Activated CD4-positive, alpha-beta T cell treated with anti-CD3 and anti-CD28 coated beads, Interleukin-2, amount 50 U/mL, for 48 hours (primary cell): ENCODE measurements at regions not wholly inside any gene's neighbourhood (a gene's known extent, or its start where the extent isn't known, plus 50 kb on each side); places are given as distances from the start of the nearest gene placed in this dataset.

ENCODE experiments used
- DNase-seq, 2 experiments: peaks; one replicate each; pipeline ENCODE4 v3.0.0-alpha.2; 2020

- no peak for DNase-seq
Measured at GRCh38 chrY:21175505-21175904, 335.6 kb upstream of the RBMY1B start.

- no peak for DNase-seq
Measured at GRCh38 chrY:21177306-21177800, 333.8 kb upstream of the RBMY1B start.

GRCh38 chrY:21178281-21178680 lies 332.9 kb upstream of the RBMY1B start:
- no peak for DNase-seq

DNA sequence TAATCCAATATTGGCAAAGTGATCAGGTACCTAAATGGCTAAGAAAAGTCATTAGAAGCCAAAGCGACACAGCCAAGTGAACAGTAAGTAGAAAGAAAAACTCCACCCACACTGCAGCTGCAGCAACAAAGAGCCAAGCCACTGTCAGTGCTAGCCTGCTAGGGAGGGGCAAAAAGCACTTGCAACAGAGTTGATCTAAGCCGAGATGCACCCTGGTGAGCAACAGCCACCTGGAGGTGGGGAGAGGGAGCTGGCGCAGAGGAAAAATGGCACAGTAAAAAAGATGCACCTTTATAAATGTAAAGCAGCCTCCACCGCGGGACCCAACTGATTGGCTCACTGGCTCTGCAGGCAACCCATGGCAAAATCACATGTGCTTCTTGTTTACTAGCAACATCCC lies 330.2 kb upstream of the RBMY1B start:
- DNase-seq = peak; percentile 27 to 37

DNA sequence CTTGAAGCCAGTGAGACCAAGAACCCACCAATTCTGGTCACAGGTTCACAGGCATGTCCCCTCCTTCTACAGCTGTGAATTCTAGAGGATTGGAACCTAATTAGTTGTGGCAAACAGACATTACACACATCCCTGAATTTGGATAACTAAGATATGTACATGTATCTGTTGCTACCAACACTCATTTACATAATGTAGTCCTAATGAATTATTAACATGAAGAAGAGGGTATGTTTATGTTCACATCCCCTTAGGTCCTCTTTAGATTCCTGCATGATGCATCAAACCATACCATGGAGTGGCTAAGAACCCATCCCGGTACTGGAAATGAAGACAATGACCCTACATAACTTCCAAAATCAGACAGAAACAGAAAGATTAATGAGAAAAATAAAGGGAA lies 326.9 kb upstream of the RBMY1B start:
- no peak for DNase-seq

DNA sequence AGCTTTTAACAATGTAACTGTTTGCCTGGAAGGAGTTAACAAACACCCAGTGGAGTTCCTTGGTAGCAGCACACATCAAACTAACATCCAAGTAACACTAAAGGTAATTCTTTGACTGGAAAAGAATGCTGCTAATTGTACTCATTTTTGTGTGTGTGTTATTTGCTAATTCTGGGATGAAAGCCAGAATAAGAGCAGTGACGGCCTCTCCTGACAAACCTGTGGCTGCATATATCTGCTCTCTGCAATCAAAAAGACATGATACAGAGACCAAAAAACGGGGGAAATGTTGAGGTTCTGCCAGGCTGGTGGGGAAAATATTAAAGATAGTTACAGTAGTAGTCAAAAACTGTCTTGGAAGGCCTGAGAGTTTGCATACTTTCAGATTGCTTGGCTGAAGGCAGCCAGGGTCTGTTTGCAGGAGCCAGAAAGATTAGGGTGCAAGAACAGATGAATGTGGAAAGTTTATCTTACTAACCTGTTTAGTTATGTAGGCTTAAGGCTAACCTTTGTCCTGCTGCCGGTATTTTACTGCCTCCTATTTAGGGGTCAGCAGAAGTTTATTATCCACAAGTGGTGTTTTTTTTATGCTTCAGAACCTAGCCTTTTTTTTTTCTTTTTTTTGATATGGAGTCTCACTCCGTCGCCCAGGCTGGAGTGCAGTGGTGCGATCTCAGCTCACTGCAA lies 325.6 kb upstream of the RBMY1B start:
- DNase-seq = no peak

- no peak for DNase-seq
Measured at GRCh38 chrY:21192694-21193093, 318.4 kb upstream of the RBMY1B start.

DNA sequence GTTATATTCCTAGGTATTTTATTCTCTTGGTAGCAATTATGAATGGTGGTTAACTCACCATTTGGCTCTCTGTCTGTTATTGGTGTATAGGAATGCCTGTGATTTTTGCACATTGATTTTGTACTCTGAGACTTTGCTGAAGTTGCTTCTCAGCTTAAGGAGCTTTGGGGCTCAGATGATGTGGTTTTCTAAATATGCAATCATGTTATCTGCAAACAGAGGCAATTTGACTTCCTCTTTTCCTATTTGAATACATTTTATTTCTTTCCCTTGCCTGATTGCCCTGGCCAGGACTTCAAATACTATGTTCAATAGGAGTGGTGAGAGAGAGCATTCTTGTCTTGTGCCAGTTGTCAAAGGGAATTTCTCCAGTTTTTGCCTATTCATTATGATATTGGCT lies 310.9 kb upstream of the RBMY1B start:
- DNase-seq = no peak

DNA sequence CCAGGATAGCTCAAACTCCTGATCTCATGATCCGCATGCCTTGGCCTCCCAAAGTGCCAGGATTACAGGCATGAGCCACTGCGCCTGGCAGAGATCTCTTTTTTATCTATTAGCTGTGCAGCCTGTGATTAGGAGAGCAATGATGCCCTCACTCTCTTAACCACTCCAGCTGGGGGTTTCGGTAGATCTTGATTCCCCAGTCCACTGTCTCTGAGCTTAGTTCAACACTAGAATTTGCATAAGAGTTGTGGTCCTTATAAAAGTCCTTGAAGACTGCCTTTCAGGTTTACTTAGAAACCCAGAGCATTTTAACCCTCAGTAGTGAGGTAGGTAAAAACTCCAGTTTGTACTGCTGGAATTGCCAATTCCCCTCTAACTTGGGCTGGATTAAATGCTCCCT lies 283.3 kb upstream of the RBMY1B start:
- DNase-seq = no peak

DNA sequence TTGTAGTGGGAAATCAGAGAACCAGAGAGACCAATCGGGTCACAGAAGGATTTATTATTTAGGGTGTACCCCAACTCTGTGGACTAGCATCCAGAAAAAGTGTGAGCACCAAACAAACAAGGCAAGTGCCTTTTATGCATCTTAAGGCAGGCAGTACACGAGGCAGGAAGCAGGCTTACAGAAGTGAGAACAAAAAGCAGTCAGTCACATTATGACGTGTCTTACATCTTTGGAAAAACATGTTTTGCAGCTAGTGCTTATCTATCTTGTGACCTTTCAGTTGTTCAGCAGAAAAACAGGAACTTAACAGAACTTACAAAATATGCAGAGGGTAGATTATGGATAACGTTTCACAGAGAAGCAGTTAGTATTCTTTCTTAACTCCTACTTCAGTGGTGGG lies 270.9 kb upstream of the RBMY1B start:
- no peak for DNase-seq

DNA sequence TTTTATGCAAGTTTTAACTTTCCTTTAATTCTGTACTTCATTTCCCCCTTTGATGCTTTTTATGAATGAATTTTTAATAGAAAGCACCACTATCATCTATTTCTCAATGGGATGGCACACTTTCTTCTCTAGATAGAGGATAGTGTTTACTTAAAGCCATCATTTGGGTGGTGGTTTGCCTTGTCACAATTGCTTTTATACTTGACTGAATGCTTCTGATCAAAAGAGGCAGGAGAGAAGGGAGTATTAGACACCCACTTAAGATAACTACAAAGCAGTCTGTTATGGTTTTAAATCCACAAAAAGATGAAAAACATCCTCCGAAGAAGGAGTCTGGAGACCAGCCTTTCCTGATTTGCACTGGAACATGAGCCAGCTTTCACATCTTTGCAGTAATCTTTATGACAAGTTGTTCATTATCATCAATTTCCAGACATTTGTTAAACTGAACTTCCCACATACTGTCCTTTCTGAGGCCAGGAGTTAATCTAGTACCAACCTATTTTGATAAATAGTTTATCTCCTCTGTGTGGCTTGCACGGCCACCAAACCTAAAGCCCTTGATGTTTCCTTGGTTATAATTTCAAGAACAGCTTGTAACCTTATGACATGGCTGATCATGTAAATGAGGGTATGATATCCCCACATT lies 270.4 kb upstream of the RBMY1B start:
- no peak for DNase-seq

DNA sequence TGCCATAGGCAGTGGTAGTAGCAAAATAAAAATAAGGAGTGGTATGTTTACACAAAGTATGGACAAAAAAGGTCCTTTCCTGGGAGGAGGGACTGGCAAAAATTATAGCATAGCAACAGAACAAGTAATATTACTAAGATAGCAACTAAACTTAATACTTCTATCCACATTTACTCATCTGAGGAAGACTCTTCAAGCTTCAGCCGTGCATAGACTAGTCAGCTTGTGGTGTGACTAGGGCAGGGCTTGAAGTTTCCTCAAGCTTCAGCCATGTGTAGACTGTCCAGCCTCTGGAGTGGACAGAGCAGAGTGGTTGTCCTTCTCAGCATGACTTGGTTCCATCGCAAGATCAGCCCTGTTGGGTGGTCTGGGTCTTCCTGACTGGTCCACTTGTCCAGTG lies 268.3 kb upstream of the RBMY1B start:
- DNase-seq = no peak

DNA sequence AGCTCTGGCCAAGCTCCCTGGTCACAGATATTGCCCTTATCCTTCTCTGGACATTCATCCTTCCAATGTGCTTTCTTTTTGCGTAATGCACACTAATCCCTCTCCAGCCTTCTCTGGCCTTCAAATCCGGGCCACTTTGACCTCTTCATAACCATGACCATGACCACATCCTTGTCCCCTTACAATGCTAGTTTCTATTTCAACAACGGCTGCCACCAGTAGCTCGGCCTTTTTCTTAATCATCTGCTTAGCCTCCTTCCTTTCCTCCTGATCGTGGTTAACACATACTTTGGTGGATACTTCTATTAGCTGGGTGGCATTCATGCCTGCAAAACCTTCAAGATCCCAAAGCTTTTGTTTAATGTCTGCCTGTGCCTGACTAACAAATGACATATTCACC lies 264.4 kb upstream of the RBMY1B start:
- no peak for DNase-seq

DNA sequence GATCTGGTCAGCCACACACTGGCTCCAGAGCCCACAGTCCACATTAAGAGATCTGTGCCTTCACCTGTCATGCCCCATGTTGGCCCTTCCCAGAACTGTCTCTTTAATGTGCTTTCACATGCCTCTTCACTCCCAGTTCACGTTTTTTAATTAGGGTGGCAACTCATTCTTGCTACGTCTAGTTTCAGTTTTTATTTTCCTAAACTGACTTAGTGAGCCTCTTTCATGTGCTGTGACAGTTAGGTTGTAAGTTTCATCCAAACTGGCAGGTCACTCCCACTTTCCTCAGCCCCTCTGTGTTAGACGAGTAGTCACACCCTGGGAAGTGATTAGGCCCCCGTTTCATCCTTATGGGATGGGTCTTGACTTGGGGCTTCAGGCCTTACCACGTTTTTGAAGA lies 262.5 kb upstream of the RBMY1B start:
- DNase-seq = no peak

DNA sequence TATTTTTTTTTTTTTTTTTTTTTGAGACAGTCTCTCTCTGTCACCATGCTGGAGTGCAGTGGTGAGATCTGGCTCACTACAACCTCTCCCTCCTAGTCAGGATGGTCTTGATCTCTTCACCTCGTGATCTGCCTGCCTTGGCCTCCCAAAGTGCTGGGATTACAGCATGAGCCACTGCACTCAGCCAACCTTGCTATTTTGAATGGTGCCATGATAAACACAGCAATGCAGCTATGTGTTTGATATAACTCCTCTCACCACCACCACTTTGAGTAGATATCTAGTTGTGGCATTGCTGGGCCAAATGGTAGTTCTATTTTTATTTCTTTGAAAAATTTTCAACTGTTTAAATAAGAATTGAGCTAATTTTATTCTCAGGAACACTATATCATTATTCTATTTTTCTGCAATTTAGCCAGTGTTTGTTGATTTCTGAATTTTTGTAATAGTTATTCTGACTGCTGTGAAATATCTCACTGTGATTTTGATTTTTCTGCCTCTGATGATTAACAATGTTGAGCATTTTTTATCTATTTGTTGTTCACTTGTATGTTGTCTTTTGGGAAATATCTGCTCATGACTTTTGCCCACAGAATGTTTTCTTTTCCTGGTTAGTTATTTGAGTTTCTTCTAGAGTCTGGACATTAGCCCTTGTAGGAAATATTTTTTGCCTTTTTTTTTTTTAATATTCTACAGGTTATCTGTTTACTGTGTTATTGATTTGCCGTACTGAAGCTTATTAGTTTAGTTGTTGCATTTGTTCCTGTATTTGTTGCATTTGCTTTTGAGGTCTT lies 257.5 kb upstream of the RBMY1B start:
- no peak for DNase-seq

GRCh38 chrY:21254476-21254875 lies 256.7 kb upstream of the RBMY1B start:
- DNase-seq = no peak

GRCh38 chrY:21256820-21257219 lies 254.3 kb upstream of the RBMY1B start:
- DNase-seq = no peak

- no peak for DNase-seq
Measured at GRCh38 chrY:21259707-21260106, 251.4 kb upstream of the RBMY1B start.

- DNase-seq = no peak
Measured at GRCh38 chrY:21260325-21260724, 250.8 kb upstream of the RBMY1B start.

DNA sequence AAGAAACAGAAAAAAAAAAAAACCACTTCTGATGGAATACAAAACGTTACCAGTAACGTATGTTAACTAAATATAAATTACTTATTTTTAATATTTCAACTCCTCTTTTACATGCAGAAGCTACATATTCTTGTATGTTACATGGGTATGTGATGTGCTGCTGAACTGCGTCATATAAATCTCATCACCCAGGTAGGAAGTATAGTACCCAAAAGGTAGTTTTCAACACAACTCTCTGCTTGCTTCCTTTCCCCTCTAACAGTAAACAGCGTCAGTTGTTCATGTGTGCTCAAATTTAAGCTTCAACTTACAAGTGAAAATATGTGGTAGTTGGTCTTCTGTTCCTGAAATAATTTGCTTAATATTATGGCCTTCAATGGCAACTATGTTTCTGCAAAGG lies 250.0 kb upstream of the RBMY1B start:
- no peak for DNase-seq

DNA sequence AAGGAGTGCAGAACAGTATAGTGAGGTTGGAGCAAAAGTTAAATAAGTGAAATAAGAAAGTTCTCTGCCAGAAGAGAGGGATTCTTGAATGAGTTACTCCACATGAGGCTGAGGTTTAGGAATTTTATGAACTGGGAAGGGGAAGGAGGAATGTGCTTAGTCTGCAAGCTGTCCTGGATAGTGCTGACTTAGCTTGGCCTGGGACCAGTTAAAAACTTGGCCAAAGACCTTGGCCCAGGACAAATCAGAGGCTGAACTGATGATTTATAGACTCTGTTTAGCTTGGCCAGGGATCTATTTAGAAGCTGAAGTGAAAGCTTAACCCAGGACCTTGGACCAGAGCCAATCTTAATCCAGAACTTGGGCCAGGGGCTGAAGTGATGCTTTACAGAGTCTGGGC lies 244.4 kb upstream of the RBMY1B start:
- no peak for DNase-seq

GRCh38 chrY:21267164-21267563 lies 244.0 kb upstream of the RBMY1B start:
- no peak for DNase-seq

DNA sequence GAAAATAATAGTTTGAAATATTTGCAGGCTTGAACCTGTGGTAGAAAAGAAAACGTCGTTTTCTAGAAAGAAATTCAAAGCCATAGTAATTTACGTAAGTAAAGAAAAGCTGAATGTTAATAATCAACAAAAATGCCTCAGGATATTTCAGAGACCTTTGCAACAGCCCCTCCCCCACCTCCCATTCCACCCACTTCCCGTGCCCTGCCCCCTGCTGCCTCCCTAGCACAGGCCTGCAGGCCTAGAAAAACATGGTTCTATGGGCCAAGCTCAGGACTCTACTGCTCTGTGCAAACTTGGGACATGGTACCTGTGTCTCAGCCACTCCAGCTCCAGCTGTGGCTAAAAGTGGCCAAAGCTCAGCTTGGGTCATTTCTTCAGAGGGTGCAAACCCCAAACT lies 223.4 kb upstream of the RBMY1B start:
- DNase-seq = no peak

DNA sequence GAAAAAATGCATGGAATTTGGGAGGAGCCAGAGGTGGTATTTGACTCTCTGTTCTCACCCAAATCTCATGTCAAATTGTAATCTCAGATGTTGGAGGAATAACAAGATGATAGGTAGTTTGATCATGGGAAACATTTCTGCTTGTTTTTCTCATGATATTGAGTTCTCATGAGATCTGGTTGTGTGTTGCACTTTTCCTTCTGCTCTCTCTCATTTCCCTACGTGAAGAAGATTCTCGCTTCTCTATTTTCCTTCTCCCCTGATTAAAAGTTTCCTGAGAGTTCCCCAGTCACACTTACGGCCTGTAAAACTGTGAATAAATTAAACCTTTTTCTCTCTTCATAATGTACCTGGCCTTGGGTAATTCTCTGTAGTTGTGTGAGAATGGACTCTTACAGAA lies 222.2 kb upstream of the RBMY1B start:
- DNase-seq = no peak
